H1 (cell line): ENCODE measurements at regions not wholly inside any gene's neighbourhood (a gene's known extent, or its start where the extent isn't known, plus 50 kb on each side); places are given as distances from the start of the nearest gene placed in this dataset.

ENCODE experiments used
- BRCA1 ChIP-seq: IDR thresholded peaks from 2 replicates; pipeline ENCODE4 v1.6.1; 2012; ENCODE audit warnings: low read depth, low read length, improper control_type of control experiment
- CHD7 ChIP-seq: fragments of 300-600 bp; sonication (generic); IDR thresholded peaks from 2 replicates; pipeline ENCODE4 v1.7.1; 2012; ENCODE audit warnings: low read length, moderate library complexity, mild to moderate bottlenecking, inconsistent platforms; ENCODE audit not compliant: insufficient replicate concordance
- GTF2F1 ChIP-seq: IDR thresholded peaks from 2 replicates; pipeline ENCODE4 v1.6.1; 2012; ENCODE audit warnings: low read depth, low read length, improper control_type of control experiment, borderline replicate concordance
- MAFK ChIP-seq: IDR thresholded peaks from 2 replicates; pipeline ENCODE4 v1.6.1; 2012; ENCODE audit warnings: low read depth, mild to moderate bottlenecking, improper control_type of control experiment, low read length
- RAD21 ChIP-seq, 2 experiments: IDR thresholded peaks in 1 of 2; conservative IDR thresholded peaks in 1 of 2; 2 replicates each; pipeline ENCODE4 v1.6.1; 2011; ENCODE audit warnings: low read depth in 2 of 2, low read length in 2 of 2, improper control_type of control experiment in 1 of 2, inconsistent platforms in 1 of 2, mild to moderate bottlenecking in 1 of 2, moderate library complexity in 1 of 2
- SAP30 ChIP-seq: fragments of 300-600 bp; sonication (generic); IDR thresholded peaks from 2 replicates; pipeline ENCODE4 v1.7.1; 2012; ENCODE audit warnings: low read length, moderate library complexity, mild to moderate bottlenecking, inconsistent platforms; ENCODE audit not compliant: insufficient read depth, insufficient replicate concordance
- YY1 ChIP-seq: IDR thresholded peaks from 2 replicates; pipeline ENCODE4 v1.6.1; 2011; ENCODE audit warnings: low read depth, mild to moderate bottlenecking, low read length

DNA sequence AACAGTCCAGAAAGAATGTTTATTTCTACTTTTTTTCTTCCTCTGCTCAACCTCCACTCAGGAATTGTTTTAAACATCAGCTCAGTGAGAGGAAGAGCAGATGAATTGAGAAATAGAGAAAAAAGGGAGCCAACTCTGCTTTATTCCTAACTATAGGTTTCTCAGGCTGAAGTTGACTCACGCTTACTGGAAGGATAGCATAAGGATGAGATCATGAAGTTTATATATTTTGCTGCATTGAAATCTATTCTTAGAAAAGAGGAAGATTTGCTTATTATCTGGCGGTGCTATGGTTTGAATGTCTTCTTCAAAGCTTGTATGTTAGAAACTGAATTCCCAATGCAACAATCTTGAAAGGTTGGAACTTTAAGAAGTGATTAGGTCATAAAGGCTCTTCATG lies 1673.4 kb upstream of the PCDH7 start (continued):
- TF ChIP-seq CHD7 (no peak), MAFK (no peak), GTF2F1 (no peak), SAP30 (no peak), RAD21 (IDR thresholded peaks at IDR 0.05 in 1 of 2, conservative IDR thresholded peaks at IDR 0.05 in 1 of 2; ENCODE audit: low read depth in 2 of 2, low read length in 2 of 2) (no peak), YY1 (no peak), BRCA1 (no peak)
